SK-N-MC (cell line): ENCODE measurements at regions not wholly inside any gene's neighbourhood (a gene's known extent, or its start where the extent isn't known, plus 50 kb on each side); places are given as distances from the start of the nearest gene placed in this dataset.

Experiments used
- EZH2 ChIP-seq: fragments of 200-600 bp; sonication (generic); IDR thresholded peaks from one replicate; pipeline ENCODE4 v1.6.1; 2017; ENCODE audit warnings: antibody characterized with exemption
- POLR2AphosphoS5 ChIP-seq: IDR thresholded peaks from 2 replicates; pipeline ENCODE4 v1.6.1; 2012; ENCODE audit warnings: mild to moderate bottlenecking, low read depth, low read length, borderline replicate concordance

GRCh38 chr5:6218517-6218916 lies 159.8 kb downstream of the MED10 start:
- TF ChIP-seq EZH2 (no peak), POLR2AphosphoS5 (no peak)
